PFSK-1 (cell line): ENCODE measurements at regions not wholly inside any gene's neighbourhood (a gene's known extent, or its start where the extent isn't known, plus 50 kb on each side); places are given as distances from the start of the nearest gene placed in this dataset.

Source experiments
- FOXP2 ChIP-seq: optimal IDR thresholded peaks from 2 replicates; pipeline ENCODE3; 2011; ENCODE audit warnings: borderline replicate concordance, control low read depth, inconsistent platforms; ENCODE audit not compliant: insufficient read depth; ENCODE audit errors: extremely low read length, extremely low read depth
- POLR2AphosphoS5 ChIP-seq: IDR thresholded peaks from 2 replicates; pipeline ENCODE4 v1.6.1; 2012; ENCODE audit warnings: low read depth, mild to moderate bottlenecking, control low read depth, low read length, moderate library complexity
- REST ChIP-seq, 2 experiments: IDR thresholded peaks; 2 replicates each; pipeline versions ENCODE4 v1.6.1 to v1.8.0; 2011 to 2012; ENCODE audit warnings: low read depth in 2 of 2, low read length in 2 of 2, control low read depth in 1 of 2, inconsistent platforms in 1 of 2, mild to moderate bottlenecking in 1 of 2, moderate library complexity in 1 of 2; ENCODE audit not compliant: insufficient read depth in 1 of 2
- SIN3A ChIP-seq: IDR thresholded peaks from 2 replicates; pipeline ENCODE4 v1.6.1; 2012; ENCODE audit warnings: mild to moderate bottlenecking, low read length, moderate library complexity, borderline replicate concordance; ENCODE audit not compliant: insufficient read depth
- TAF1 ChIP-seq: IDR thresholded peaks from 2 replicates; pipeline ENCODE4 v1.6.1; 2012; ENCODE audit warnings: low read length, control low read depth, borderline replicate concordance; ENCODE audit not compliant: insufficient read depth

- no peak for TF ChIP-seq FOXP2
- no peak for TF ChIP-seq SIN3A
- TF ChIP-seq TAF1: no peak
- TF ChIP-seq REST (IDR thresholded peaks at IDR 0.05; ENCODE audit: insufficient read depth in 1 of 2, low read depth in 2 of 2, low read length in 2 of 2): no peak
- TF ChIP-seq POLR2AphosphoS5: no peak
Measured at GRCh38 chr10:2610946-2611345, 456.4 kb upstream of the PFKP start.

GRCh38 chr10:2604891-2605290 is 462.5 kb upstream of the PFKP start:
- TF ChIP-seq SIN3A: no peak
- no peak for TF ChIP-seq FOXP2
- TF ChIP-seq REST (IDR thresholded peaks at IDR 0.05; ENCODE audit: insufficient read depth in 1 of 2, low read depth in 2 of 2, low read length in 2 of 2): no peak
- no peak for TF ChIP-seq TAF1
- no peak for TF ChIP-seq POLR2AphosphoS5

GRCh38 chr10:2599571-2599970 is 467.8 kb upstream of the PFKP start:
- TF ChIP-seq POLR2AphosphoS5 (no peak), REST (IDR thresholded peaks at IDR 0.05; ENCODE audit: insufficient read depth in 1 of 2, low read depth in 2 of 2, low read length in 2 of 2) (no peak), SIN3A (no peak), FOXP2 (no peak), TAF1 (no peak)

- no peak for TF ChIP-seq TAF1
- TF ChIP-seq POLR2AphosphoS5: no peak
- no peak for TF ChIP-seq FOXP2
- TF ChIP-seq SIN3A: no peak
- TF ChIP-seq REST (IDR thresholded peaks at IDR 0.05; ENCODE audit: insufficient read depth in 1 of 2, low read depth in 2 of 2, low read length in 2 of 2): no peak
Measured at GRCh38 chr10:2592360-2593160, 474.8 kb upstream of the PFKP start.

- TF ChIP-seq SIN3A: no peak
- no peak for TF ChIP-seq REST (IDR thresholded peaks at IDR 0.05; ENCODE audit: insufficient read depth in 1 of 2, low read depth in 2 of 2, low read length in 2 of 2)
- no peak for TF ChIP-seq POLR2AphosphoS5
- TF ChIP-seq FOXP2: no peak
- TF ChIP-seq TAF1: no peak
Measured at GRCh38 chr10:2589196-2589595, 478.2 kb upstream of the PFKP start.
